Neural cell (in vitro differentiated cells): ENCODE measurements at regions not wholly inside any gene's neighbourhood (a gene's known extent, or its start where the extent isn't known, plus 50 kb on each side); places are given as distances from the start of the nearest gene placed in this dataset.

Experiments
- EP300 ChIP-seq: fragments of 450-650 bp; conservative IDR thresholded peaks from 2 replicates; pipeline ENCODE4 v1.6.1; 2014; ENCODE audit warnings: antibody characterized with exemption, mild to moderate bottlenecking, moderate library complexity; ENCODE audit not compliant: poor library complexity, severe bottlenecking
- EZH2 ChIP-seq: fragments of 200-600, 300-800 bp; shearing (Covaris generic), sonication (generic); IDR thresholded peaks from 2 replicates; pipeline ENCODE4 v1.6.1; 2014; ENCODE audit warnings: antibody characterized with exemption, low read length, borderline replicate concordance, mild to moderate bottlenecking; ENCODE audit not compliant: insufficient read depth, poor library complexity, severe bottlenecking
- POLR2AphosphoS5 ChIP-seq: IDR thresholded peaks from 2 replicates; pipeline ENCODE4 v1.6.1; 2012
- RAD21 ChIP-seq: fragments of 450-650 bp; conservative IDR thresholded peaks from 2 replicates; pipeline ENCODE4 v1.6.1; 2014; ENCODE audit warnings: antibody characterized with exemption, mild to moderate bottlenecking, moderate library complexity
- SMC3 ChIP-seq: fragments of 450-650 bp; conservative IDR thresholded peaks from 2 replicates; pipeline ENCODE4 v1.6.1; 2014; ENCODE audit warnings: antibody characterized with exemption, mild to moderate bottlenecking, moderate library complexity; ENCODE audit not compliant: poor library complexity
- TAF1 ChIP-seq: IDR thresholded peaks from 2 replicates; pipeline ENCODE4 v1.6.1; 2012; ENCODE audit warnings: low read depth
- TF ChIP-seq, protein P1 (sequence below): fragments of 450-650 bp; IDR thresholded peaks from 2 replicates; pipeline ENCODE4 v1.5.1; 2014; ENCODE audit warnings: antibody characterized with exemption, mild to moderate bottlenecking, moderate library complexity; ENCODE audit not compliant: poor library complexity, severe bottlenecking
- TF ChIP-seq, protein P2 (sequence below): IDR thresholded peaks from 2 replicates; pipeline ENCODE4 v1.6.1; 2012; ENCODE audit warnings: borderline replicate concordance

DNA sequence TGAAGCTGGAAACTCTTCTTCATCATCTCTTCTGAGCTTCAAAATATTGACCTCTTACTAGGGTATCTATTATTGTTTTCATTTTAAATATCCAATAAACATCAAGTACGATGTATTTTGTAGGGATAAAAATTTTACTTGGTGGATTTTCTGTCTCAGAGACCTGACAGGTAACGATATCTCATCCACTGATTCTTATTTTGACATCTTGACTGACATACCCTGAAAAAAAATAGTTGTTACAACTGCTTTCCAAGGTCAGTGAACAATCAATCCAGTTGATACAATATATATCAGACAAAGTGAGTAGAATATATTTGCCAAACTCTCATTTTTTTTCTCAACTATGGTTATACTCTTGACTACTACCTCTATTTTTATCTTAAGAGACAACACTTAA, 963.7 kb upstream of the CDH2 start:
- TF ChIP-seq, protein P1, sequence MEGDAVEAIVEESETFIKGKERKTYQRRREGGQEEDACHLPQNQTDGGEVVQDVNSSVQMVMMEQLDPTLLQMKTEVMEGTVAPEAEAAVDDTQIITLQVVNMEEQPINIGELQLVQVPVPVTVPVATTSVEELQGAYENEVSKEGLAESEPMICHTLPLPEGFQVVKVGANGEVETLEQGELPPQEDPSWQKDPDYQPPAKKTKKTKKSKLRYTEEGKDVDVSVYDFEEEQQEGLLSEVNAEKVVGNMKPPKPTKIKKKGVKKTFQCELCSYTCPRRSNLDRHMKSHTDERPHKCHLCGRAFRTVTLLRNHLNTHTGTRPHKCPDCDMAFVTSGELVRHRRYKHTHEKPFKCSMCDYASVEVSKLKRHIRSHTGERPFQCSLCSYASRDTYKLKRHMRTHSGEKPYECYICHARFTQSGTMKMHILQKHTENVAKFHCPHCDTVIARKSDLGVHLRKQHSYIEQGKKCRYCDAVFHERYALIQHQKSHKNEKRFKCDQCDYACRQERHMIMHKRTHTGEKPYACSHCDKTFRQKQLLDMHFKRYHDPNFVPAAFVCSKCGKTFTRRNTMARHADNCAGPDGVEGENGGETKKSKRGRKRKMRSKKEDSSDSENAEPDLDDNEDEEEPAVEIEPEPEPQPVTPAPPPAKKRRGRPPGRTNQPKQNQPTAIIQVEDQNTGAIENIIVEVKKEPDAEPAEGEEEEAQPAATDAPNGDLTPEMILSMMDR, result no peak
- TF ChIP-seq EZH2 (no peak), RAD21 (no peak), EP300 (peak; percentile 94), POLR2AphosphoS5 (peak; percentile 66), TAF1 (no peak), SMC3 (no peak)
- TF ChIP-seq, protein P2, sequence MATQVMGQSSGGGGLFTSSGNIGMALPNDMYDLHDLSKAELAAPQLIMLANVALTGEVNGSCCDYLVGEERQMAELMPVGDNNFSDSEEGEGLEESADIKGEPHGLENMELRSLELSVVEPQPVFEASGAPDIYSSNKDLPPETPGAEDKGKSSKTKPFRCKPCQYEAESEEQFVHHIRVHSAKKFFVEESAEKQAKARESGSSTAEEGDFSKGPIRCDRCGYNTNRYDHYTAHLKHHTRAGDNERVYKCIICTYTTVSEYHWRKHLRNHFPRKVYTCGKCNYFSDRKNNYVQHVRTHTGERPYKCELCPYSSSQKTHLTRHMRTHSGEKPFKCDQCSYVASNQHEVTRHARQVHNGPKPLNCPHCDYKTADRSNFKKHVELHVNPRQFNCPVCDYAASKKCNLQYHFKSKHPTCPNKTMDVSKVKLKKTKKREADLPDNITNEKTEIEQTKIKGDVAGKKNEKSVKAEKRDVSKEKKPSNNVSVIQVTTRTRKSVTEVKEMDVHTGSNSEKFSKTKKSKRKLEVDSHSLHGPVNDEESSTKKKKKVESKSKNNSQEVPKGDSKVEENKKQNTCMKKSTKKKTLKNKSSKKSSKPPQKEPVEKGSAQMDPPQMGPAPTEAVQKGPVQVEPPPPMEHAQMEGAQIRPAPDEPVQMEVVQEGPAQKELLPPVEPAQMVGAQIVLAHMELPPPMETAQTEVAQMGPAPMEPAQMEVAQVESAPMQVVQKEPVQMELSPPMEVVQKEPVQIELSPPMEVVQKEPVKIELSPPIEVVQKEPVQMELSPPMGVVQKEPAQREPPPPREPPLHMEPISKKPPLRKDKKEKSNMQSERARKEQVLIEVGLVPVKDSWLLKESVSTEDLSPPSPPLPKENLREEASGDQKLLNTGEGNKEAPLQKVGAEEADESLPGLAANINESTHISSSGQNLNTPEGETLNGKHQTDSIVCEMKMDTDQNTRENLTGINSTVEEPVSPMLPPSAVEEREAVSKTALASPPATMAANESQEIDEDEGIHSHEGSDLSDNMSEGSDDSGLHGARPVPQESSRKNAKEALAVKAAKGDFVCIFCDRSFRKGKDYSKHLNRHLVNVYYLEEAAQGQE, result no peak
